Activated T-helper 1 cell treated with anti-CD3 and anti-CD28 coated beads, Interleukin-12 subunit alpha, Interleukin-12 subunit beta, Interleukin-2, Interleukin-4 antibody, amounts not matched to agents 30 ng/mL and 10 ng/mL and 1 ng/mL, durations not matched to agents 14 hours and 24 hours and 36 hours (primary cell): ENCODE measurements at regions not wholly inside any gene's neighbourhood (a gene's known extent, or its start where the extent isn't known, plus 50 kb on each side); places are given as distances from the start of the nearest gene placed in this dataset.
"Not testable (repeated sequence)": the region's sequence is repeated elsewhere in the genome, so short reads cannot be mapped to it uniquely, and the experiment has no call there.

Experiments
- DNase-seq: peaks from one replicate; pipeline ENCODE4 v3.0.0; 2021; ENCODE audit warnings: low spot score
- H3K27ac Mint-ChIP-seq: one replicate; pipeline ENCODE4 v1.8.0; 2021; ENCODE audit warnings: mild to moderate bottlenecking, mixed read lengths
- H3K27me3 Mint-ChIP-seq: one replicate; pipeline ENCODE4 v1.8.0; 2022; ENCODE audit warnings: mild to moderate bottlenecking, moderate library complexity, mixed read lengths; ENCODE audit not compliant: insufficient read depth
- H3K36me3 Mint-ChIP-seq: one replicate; pipeline ENCODE4 v1.8.0; 2021; ENCODE audit warnings: low read depth, mixed read lengths
- H3K4me1 Mint-ChIP-seq: one replicate; pipeline ENCODE4 v1.8.0; 2021; ENCODE audit warnings: low read depth, mixed read lengths
- H3K4me3 Mint-ChIP-seq: one replicate; pipeline ENCODE4 v1.8.0; 2021; ENCODE audit warnings: mild to moderate bottlenecking, moderate library complexity, mixed read lengths
- H3K9me3 Mint-ChIP-seq: one replicate; pipeline ENCODE4 v1.8.0; 2021; ENCODE audit warnings: mixed read lengths
- intact Hi-C: fragments of 100-400 bp; cut with micrococcal nuclease; formaldehyde crosslinking; loops from one replicate; pipeline ENCODE4 v1.15.1; 2024

DNA sequence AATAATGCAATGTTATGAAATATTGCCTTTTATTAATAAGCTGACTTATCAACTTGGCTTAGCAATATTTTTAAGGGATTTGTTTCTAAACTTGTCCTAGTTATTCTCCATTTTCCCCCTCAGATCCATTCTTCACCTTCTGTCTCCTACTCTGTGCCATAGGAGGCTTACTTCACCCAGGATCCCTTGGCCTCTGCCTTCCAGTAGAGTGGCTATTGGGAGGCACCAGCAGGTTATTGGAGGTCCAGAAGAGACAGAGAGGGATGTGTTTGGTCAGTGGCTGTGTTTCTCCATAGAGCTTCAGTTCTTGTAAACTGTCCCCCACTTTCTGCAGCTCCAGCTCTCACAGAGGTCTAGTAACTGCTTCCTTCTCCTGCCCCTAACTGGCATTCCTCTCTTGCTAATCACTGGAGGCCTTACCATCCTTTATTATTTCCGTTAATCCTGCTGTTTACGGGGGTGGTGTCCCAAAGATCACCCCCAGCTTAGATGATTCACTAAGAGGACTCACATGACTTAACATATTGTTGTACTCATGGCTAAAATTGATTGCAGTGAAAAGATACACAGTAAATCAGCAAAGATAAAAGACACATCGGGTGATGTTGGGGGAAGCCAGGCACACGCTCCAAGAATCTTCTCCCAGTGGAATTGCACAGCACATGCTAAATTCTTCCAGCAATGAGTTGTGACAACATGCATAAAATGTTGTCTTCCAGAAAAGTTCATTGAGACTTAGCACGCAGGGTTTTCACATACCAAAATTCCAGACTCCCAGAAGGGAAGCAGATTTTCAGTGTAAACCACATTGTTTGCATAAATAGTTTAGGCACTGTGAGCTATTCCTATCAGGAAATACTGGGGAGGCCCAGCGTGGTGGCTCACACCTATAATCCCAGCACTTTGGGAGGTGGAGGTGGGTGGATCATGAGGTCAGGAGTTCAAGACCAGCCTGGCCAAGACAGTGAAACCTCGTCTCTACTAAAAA, 67.5 kb downstream of the RPL22L1 start:
- intact Hi-C loops: no loop called here
- H3K9me3 Mint-ChIP-seq: no peaks in the 10 kb centered on the region
- H3K27ac Mint-ChIP-seq: no peak overlapping the region
- H3K36me3 Mint-ChIP-seq: no peaks in the 10 kb centered on the region
- H3K4me3 Mint-ChIP-seq: no peak overlapping the region
- H3K27me3 Mint-ChIP-seq: peaks cover 17% of the 10 kb centered on the region
- no peak for DNase-seq
- no peaks in the 10 kb centered on the region for H3K4me1 Mint-ChIP-seq

DNA sequence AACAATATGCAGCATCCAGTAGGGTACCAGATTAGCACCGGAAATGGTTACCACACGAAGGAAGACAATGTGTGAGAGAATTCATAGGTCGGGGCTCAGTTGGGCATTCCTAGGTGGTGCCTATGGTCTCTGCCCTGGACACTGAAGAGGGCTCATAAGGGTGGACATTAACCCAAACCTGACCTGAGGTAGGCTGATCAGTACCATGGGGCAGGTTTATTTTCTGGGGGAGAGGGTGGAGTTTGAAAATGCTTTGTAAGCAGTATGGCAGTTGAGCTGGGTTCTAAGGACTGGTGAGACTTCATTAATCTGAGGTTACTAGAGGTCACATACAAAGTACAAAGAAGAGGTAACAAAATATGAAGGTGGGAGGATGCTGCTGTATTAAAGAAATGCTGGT, 68.4 kb downstream of the RPL22L1 start:
- no peaks in the 10 kb centered on the region for H3K9me3 Mint-ChIP-seq
- H3K4me1 Mint-ChIP-seq: no peaks in the 10 kb centered on the region
- no peak overlapping the region for H3K4me3 Mint-ChIP-seq
- no peak for DNase-seq
- H3K27ac Mint-ChIP-seq: no peak overlapping the region
- H3K27me3 Mint-ChIP-seq: peaks cover 17% of the 10 kb centered on the region
- intact Hi-C loops: no loop called here
- no peaks in the 10 kb centered on the region for H3K36me3 Mint-ChIP-seq

DNA sequence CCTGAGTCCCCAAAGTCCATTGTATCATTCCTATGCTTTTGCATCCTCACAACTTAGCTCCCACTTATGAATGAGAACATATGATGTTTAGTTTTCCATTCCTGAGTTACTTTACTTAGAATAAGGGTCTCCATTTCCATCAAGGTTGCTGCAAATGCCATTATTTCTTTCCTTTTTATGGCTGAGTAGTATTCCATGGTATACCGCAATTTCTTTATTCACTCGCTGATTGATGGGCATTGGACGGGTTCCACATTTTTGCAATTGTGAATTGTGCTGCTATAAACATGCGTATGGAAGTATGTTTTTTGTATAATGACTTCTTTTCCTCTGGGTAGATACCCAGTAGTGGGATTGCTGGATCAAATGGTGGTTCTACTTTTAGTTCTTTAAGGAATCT, 69.7 kb downstream of the RPL22L1 start:
- intact Hi-C loops, H3K27ac Mint-ChIP-seq, H3K4me1 Mint-ChIP-seq, H3K9me3 Mint-ChIP-seq, DNase-seq, H3K4me3 Mint-ChIP-seq, H3K36me3 Mint-ChIP-seq: not testable (repeated sequence)
- H3K27me3 Mint-ChIP-seq: peaks cover 17% of the 10 kb centered on the region

DNA sequence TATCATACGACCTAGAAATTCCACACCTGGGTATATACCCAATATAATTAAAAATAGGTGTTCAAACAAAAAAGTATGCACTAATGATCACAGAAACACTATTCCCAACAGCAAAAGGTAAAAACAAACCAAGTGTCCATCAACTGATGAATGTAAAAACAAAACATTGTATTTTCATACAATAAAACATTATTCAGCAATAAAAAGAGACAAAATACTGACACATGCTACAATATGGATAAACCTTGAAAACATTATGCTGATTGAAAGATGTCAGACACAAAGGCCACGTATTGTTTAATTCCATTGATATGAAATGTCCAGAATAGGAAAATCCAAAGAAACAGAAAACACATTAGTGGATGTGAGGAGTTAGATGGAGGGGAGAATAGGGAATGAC, 71.0 kb downstream of the RPL22L1 start:
- DNase-seq: no peak
- Mint-ChIP-seq H3K27me3 (peaks cover 14% of the 10 kb centered on the region), H3K4me3 (no peak overlapping the region), H3K27ac (no peak overlapping the region), H3K36me3 (no peaks in the 10 kb centered on the region), H3K9me3 (no peaks in the 10 kb centered on the region), H3K4me1 (no peaks in the 10 kb centered on the region)
- intact Hi-C loops: no loop called here

DNA sequence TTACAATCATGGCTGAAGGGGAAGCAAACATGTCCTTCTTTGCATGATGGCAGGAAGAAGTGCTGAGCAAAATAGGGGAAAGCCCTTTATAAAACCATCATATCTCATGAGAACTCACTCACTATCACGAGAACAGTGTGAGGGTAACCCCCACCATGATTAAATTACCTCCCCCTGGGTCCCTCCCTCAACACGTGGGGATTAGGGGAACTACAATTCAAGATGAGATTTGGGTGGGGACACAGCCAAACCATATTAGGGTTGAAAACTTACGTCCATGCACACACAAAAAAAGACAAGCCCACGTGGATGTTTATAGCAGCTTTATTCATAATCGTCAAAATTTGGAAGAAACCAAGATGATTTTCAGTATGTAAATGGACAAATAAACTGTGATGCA, 72.3 kb downstream of the RPL22L1 start:
- peaks cover 14% of the 10 kb centered on the region for H3K27me3 Mint-ChIP-seq
- H3K27ac Mint-ChIP-seq: no peak overlapping the region
- H3K4me3 Mint-ChIP-seq: no peak overlapping the region
- DNase-seq: no peak
- no peaks in the 10 kb centered on the region for H3K36me3 Mint-ChIP-seq
- intact Hi-C loops: no loop called here
- H3K9me3 Mint-ChIP-seq: no peaks in the 10 kb centered on the region
- H3K4me1 Mint-ChIP-seq: no peaks in the 10 kb centered on the region

DNA sequence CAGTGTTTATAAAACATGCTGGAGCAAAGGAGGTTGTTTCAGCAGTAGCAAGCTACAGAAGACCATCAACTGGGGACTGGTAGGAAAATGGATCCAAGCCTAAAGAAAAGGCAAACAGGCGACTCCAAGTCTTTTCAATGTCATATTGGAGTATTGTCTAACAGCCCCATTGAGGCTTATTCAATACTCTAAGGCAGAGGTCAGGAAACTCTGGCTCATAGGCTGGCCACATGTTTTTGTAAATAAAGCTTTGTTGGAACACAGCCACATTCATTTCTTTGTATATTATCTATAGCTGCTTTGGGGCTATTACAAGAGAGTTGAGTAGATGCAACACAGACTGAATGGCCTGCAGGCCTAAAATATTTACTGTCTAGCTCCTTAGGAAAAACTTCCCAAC, 77.5 kb downstream of the RPL22L1 start:
- Mint-ChIP-seq H3K36me3 (no peaks in the 10 kb centered on the region), H3K27me3 (peaks cover 6% of the 10 kb centered on the region), H3K27ac (no peak overlapping the region), H3K4me1 (no peaks in the 10 kb centered on the region), H3K4me3 (no peak overlapping the region), H3K9me3 (no peaks in the 10 kb centered on the region)
- intact Hi-C loops: no loop called here
- DNase-seq: no peak

DNA sequence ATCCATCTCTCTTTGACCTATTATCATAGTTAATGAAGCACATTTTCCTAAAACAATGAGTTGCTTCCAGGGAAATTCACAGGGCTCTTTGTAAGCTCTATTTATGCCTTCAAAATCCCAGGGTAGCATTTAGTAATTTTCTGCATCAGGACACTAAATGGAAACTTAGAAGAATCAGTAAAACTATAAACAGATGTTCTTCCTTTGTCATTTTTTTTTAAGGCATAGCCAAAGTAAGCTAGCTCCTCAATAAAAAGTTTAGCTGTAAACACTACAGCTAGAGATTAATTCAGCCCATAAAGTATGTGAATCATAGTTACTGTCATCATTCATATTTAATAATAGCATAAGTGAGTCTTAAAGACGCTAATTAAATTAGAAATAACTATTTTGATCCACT, 79.3 kb downstream of the RPL22L1 start:
- H3K4me1 Mint-ChIP-seq: no peaks in the 10 kb centered on the region
- no peaks in the 10 kb centered on the region for H3K9me3 Mint-ChIP-seq
- H3K4me3 Mint-ChIP-seq: no peak overlapping the region
- intact Hi-C loops: no loop called here
- peaks cover 8% of the 10 kb centered on the region for H3K27me3 Mint-ChIP-seq
- no peak for DNase-seq
- no peak overlapping the region for H3K27ac Mint-ChIP-seq
- no peaks in the 10 kb centered on the region for H3K36me3 Mint-ChIP-seq

DNA sequence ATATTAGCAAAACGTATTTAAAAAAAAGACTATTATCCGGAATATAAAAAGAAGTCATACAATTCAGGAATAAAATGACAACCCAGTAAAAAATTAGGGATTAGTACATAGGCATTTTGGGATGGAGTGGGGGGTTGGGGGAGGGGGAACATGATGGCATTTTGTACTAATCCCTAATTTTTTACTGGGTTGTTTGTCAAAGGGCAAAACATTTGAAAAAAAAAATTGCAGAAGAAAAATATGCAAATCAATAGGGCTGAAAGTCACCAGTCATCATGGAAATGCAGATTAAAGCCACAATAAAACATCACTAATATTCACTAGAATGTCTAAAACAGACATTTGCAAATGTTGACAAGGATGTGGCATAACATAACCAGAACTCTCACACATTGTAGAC, 82.5 kb downstream of the RPL22L1 start:
- H3K4me3 Mint-ChIP-seq: no peak overlapping the region
- H3K4me1 Mint-ChIP-seq: no peaks in the 10 kb centered on the region
- no peak overlapping the region for H3K27ac Mint-ChIP-seq
- H3K9me3 Mint-ChIP-seq: no peaks in the 10 kb centered on the region
- DNase-seq: no peak
- no peaks in the 10 kb centered on the region for H3K36me3 Mint-ChIP-seq
- intact Hi-C loops: no loop called here
- H3K27me3 Mint-ChIP-seq: peaks cover 8% of the 10 kb centered on the region

DNA sequence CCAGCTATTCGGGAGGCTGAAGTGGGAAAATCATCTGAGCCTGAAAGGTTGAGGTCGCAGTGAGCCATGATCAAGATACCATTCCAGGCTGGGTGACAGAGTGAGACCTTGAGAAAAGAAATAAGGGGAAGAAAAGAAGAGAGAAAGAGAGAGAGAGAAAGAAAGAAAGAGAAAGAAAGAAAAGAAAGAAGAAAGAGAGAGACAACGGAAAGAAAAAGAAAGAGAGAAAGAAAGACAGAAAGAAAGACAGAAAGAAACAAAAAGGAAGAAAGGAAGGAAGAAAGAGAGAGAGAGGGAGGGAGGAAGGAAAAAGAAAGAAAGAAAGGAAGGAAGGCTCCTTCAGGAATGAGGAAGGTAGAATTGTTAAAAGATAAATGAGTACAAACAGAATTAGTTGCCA, 84.5 kb downstream of the RPL22L1 start:
- intact Hi-C loops: no loop called here
- H3K27me3 Mint-ChIP-seq: peaks cover 6% of the 10 kb centered on the region

DNA sequence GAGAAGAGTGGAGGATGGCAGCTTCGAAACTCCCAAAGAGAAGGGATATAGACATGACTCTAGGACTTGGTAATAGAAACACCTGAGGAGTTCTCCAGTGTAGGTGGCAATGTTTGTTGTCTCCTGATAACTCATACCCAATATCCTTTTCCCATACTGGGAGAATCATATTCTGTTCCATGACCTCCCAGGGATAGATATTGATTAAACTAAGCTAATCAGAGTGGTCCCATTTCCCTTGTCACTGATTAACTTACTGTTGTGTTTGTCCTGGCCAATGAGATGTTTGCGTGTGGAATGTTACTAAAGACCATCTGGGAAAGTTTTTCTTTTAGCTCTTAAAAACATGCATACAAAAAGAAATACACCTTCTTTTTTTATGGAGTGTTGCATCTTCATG, 85.6 kb downstream of the RPL22L1 start:
- H3K27me3 Mint-ChIP-seq: peaks cover 6% of the 10 kb centered on the region
- no peak for DNase-seq
- intact Hi-C loops: no loop called here
- H3K4me1 Mint-ChIP-seq: no peaks in the 10 kb centered on the region
- H3K36me3 Mint-ChIP-seq: no peaks in the 10 kb centered on the region
- H3K27ac Mint-ChIP-seq: no peak overlapping the region
- no peak overlapping the region for H3K4me3 Mint-ChIP-seq
- no peaks in the 10 kb centered on the region for H3K9me3 Mint-ChIP-seq

More for the DNA sequence above, 84.5 kb downstream of the RPL22L1 start:
- H3K36me3 Mint-ChIP-seq: no peaks in the 10 kb centered on the region
- H3K4me1 Mint-ChIP-seq: no peaks in the 10 kb centered on the region
- H3K9me3 Mint-ChIP-seq: no peaks in the 10 kb centered on the region
- no peak overlapping the region for H3K27ac Mint-ChIP-seq
- H3K4me3 Mint-ChIP-seq: no peak overlapping the region
- DNase-seq: no peak

DNA sequence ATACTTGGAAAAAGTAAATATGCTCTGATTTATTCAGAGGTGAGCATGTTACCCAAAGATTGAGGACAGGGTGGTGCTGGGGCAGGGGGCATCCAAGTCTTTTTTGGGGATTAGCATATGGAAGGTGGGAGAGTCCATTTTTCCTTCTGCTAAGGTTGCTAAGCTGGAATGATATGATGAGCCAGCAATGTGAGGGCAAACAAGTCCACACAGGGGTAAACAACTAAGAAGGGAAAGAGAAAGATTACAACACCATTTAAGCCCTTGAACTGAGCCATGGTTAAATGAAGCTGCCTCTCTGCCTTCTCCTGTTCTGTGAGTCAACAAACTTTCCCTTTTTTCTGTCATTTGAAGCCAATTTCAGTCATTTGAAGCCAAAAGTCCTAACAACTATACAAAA, 89.0 kb downstream of the RPL22L1 start:
- no peaks in the 10 kb centered on the region for H3K4me1 Mint-ChIP-seq
- no peak overlapping the region for H3K27ac Mint-ChIP-seq
- intact Hi-C loops: no loop called here
- no peaks in the 10 kb centered on the region for H3K36me3 Mint-ChIP-seq
- peaks cover 20% of the 10 kb centered on the region for H3K27me3 Mint-ChIP-seq
- H3K9me3 Mint-ChIP-seq: no peaks in the 10 kb centered on the region
- H3K4me3 Mint-ChIP-seq: no peak overlapping the region
- DNase-seq: no peak

DNA sequence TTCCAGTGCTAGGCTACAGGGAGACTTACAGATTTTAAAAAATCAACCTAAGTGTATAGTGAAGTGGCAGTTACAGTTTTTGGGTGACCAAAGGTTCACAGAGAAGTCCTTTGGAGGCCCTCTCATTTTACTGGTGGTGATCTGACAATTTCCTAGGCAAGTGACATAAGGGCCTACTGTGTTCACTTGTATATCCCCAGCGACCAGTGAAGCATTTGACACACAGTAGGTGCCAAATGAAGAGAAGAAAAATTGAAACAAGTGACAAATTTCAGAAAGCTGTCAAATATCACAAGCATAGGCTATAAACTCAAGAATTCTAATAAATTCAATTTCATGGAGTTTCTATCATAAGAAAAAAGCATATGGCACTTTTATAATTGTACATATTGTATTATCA, 89.5 kb downstream of the RPL22L1 start:
- intact Hi-C loops: no loop called here
- H3K27ac Mint-ChIP-seq: no peak overlapping the region
- no peaks in the 10 kb centered on the region for H3K9me3 Mint-ChIP-seq
- DNase-seq: no peak
- H3K27me3 Mint-ChIP-seq: peaks cover 18% of the 10 kb centered on the region
- no peaks in the 10 kb centered on the region for H3K4me1 Mint-ChIP-seq
- H3K4me3 Mint-ChIP-seq: no peak overlapping the region
- H3K36me3 Mint-ChIP-seq: no peaks in the 10 kb centered on the region

DNA sequence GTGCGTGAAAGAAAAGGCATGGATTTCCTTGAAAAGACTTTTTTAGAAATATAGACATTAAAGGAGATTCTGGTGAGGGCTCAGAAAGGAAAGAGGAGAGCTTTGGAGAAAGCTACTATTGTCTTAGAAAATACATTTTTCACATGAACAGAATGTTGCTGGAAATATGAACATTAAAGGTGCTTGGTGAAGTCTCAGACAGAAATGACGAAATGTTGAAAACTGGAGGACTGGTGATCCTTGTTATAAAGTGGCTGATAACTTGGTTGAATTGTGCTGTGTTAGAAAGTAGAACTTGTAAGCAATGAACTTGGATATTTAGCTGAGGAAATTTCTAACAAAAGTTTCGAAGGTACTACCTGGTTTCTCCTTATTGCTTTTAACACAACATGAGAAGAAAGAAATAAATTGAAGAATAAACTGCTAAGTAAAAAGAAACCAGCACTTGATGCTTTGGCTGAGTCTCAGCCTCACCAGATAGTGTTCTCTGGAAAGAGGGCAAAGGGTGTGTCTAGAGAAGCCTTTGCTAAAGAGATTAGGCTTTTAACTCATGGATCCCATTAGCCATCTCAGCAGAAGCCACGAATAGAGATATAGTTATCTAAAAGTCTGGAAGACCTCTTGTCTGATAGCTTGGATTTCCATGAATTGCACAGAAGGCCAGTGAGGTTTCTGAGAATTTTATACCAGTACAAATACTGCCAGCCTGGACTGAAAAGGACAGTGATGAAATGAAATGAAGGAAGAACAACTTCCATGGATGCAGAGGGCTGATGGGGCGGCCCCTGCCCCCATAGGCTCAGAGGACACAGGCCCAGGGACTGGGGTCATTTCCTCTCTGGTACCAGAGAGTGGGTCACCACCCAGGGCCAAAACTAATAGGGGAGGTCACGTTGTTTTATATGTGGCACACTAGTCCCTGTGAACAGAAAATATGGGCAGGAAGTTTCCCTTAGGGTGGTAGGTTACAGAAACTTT, 91.5 kb downstream of the RPL22L1 start:
- H3K27ac Mint-ChIP-seq: no peak overlapping the region
- no peak overlapping the region for H3K4me3 Mint-ChIP-seq
- DNase-seq: no peak
- H3K9me3 Mint-ChIP-seq: no peaks in the 10 kb centered on the region
- intact Hi-C loops: no loop called here
- H3K4me1 Mint-ChIP-seq: no peaks in the 10 kb centered on the region
- peaks cover 21% of the 10 kb centered on the region for H3K27me3 Mint-ChIP-seq
- H3K36me3 Mint-ChIP-seq: no peaks in the 10 kb centered on the region
